GM19324 (cell line): ENCODE measurements at regions not wholly inside any gene's neighbourhood (a gene's known extent, or its start where the extent isn't known, plus 50 kb on each side); places are given as distances from the start of the nearest gene placed in this dataset.
"Not testable (repeated sequence)": the region's sequence is repeated elsewhere in the genome, so short reads cannot be mapped to it uniquely, and the experiment has no call there.

Experiments used
- ATAC-seq: cut with Tn5 transposase; IDR thresholded peaks from one replicate; pipeline ENCODE4 v1.9.1; 2021; ENCODE audit warnings: mild to moderate bottlenecking, moderate library complexity; ENCODE audit not compliant: unreplicated experiment, low FRiP score

- no peak for ATAC-seq
Observed at GRCh38 chr2:160721089-160722040, 227.8 kb upstream of the RBMS1 start.

- no peak for ATAC-seq
Observed at GRCh38 chr2:160726046-160726445, 232.4 kb upstream of the RBMS1 start.

DNA sequence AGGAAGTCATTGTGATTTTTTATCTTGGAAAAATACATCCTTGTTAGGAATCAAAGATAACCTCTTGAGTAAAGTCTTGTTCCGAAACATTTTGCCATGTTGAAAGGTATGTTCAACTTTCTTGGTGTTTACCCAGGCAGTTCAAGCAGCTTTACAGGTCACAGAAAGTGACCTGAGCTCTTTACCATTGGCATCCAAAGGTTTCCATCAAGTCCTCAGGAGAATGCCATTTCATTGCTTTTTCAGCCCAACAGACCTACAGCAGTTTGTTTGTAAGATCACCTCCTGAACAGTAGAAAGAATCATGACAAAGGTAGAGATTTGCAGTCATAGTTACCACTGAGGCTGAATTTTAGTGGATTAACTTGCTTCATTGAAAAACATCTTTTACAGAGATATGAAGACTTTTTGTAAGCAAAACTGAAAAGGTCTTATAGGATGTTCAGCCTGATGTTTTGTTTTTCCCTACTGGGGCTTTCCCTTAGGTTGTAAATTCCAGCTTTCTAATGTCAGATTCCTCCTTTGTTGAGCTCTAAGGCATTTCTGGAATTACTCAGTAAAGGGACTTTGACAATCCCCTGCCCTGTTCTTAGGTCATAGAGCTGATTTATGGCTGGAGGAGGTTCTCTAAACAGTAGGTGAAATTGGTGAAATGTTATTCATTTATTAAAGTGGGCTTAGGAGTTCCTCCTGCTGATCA lies 236.8 kb upstream of the RBMS1 start:
- no peak for ATAC-seq

- no peak for ATAC-seq
Observed at GRCh38 chr2:160731415-160731814, 237.8 kb upstream of the RBMS1 start.

DNA sequence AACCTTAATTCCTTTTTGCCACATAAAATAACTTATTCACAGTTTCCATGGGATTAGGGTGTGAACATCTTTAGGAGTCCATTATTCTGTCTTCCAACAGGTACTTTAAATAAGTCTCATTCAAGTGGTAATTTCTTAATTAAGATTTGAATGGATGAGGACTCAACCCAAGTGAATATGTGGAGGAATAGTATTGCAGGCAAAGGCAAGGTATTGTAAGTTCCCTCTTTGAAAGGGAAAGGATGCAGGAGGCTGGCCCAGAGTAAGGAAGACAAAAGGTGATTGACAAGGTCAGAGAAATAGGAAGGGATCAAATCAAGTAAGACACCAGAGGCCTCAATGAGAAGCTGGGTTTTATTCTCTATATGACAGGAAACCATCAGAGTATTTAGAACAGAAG lies 238.2 kb upstream of the RBMS1 start:
- no peak for ATAC-seq

DNA sequence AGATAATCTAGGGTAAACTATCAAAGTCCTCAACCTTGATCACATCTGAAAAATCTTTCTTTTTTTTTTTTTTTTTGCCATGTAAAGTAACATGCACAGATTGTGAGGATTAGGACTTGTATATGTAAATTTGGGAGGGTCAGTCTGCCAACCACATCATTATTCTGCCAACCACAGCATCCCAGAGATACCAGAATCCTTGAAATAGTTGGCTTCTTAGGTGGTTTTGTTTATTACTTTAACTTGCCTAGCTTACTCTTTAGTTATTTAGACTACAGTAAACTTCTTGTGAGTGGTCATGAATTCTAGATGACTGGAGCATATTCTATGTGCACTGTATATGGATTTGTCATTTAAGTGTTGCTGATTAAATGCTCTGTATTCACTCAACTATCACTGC lies 242.1 kb upstream of the RBMS1 start:
- ATAC-seq: no peak

DNA sequence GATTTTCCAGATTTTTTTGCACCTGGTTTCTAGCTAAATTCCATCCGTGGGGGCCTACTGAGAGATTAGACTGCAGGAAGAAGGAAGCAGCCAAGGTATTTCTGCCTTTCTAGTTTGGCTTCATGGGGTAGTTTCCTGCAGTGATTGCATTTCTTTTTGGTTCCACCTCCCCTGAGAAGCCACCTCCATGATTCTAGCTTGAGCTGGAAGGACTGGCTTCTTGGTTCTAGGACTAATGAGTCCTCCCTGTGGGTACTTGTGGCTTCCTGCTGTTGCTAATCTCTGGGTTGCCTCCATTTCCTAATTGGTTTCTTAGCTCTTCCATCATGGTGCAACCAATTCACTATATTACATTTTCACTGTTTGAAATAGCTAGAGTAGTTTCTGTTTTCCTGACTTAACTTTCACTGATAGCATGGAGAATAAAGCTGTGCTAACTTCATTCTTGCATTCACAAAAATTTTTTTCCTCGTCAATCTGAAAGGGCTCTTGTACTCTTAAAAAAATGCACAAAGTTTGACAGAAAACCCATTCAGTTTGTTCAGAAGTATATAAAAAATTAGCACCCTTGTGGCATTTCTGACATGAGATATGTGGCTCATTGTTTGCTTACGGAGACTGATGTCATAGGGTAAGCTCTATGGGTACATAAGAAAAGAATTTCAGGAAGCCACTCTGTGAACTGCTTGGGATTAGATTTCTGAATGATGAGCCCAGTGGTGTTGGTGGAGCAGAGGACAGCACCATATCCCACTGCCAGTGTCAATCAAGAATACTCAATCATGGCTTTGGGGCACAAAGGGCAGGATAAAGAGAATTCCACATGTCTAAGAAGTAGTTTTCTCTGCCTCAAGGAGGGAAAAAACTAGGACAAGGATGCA lies 242.8 kb upstream of the RBMS1 start:
- no peak for ATAC-seq

- ATAC-seq: no peak
Observed at GRCh38 chr2:160737247-160737646, 243.6 kb upstream of the RBMS1 start.

DNA sequence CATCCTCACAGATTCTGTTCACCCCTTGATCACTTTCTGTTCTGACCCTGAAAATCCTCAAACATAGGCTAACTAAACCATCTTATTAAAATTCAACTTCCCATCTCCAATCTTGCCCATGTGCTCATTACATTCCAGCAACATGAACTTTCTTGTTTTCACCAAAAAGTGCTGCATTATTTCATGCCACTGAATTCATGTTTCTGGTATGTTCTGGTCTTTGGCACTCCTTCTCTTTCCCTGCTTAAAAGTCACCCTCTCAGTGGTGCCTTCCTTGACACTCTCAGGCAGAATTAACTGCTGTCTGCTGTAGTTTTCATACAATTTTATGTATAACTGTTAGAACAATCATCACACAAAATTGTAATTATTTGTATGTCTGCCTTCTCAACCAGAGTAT lies 247.7 kb upstream of the RBMS1 start:
- no peak for ATAC-seq

- ATAC-seq: no peak
Observed at GRCh38 chr2:160741815-160742214, 248.2 kb upstream of the RBMS1 start.

DNA sequence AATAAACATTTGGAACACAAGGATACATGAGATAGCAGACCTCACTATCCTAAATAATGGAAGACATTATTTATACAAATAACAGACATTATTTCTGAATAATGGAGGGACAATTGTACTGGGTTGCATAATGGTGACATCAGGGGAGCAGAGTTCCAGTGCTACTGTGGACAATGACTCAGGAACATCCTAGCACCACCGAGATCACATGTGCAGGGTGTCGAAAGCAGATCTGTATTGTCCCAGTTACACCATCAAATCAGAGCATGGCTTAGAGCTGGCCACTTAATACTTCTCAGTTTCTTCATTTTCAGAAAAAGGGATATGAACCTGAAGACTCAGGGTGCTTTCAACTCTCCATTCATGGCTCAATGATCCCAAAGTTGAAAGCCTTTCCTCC lies 249.1 kb upstream of the RBMS1 start:
- no peak for ATAC-seq

DNA sequence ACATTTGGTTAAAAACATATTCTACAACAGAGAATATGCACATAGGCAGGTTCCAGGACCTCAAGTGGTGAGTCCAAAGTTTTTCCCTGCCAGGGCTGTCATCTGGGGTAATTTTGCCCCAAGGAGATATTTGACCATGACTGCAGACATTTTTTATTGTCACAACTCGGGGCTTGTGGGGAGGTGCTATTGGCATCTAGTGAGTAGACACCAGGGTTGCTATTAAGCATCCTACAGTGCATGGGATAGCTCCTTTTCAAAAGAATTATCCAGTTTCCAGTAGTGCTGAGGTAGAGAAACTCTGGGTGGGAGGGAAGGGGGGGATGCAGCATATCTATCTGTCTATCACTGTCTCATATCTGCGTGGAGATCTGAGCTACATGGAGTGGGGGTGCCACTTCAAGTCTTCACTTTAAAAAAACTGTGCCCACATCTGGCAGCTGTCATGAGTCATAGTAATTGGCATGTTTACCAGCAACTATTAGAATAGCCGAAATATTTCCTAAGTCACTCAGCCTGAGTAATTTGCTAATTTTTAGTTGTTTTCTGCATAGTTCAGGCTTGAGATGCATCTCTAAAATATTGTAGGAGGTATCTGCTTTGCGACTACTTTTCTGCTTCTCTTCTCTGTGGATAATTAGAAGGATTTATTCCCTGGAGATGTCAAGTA lies 254.0 kb upstream of the RBMS1 start:
- no peak for ATAC-seq

- ATAC-seq: no peak
Observed at GRCh38 chr2:160751021-160751420, 257.4 kb upstream of the RBMS1 start.

GRCh38 chr2:160752475-160753330 lies 259.1 kb upstream of the RBMS1 start:
- no peak for ATAC-seq

DNA sequence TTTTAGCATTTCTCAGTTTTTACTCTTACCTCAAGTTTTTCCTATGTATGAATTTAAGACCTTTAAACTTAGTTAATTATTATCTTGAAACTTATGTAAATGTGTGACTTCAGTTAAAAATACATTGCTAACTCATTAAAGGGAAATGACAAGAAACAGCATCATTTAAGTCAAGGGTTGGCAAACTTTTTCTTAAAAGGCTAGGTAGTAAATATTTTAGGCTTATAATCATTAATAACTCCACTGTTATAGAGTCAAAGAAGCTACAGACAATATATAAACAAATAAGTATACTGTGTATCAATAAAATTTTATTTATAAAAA lies 259.7 kb upstream of the RBMS1 start:
- ATAC-seq: no peak

DNA sequence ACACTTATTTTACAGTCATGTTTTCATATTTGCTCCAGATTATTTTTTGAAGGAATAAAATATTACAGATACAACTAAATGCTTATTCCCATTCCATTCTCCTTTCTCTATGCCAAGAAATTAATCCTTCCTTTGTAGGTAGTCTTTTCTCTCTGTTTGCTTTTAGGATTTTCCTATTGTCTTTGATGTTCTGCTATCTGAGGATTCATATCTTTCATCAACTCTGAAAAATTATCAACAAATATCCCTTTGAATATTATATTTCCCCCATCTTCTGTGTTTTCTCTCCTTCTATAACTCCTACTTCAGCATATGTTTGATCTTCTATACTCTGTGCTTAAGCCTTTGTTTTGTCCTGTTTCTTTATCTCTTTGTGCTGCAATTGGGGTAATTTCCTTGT lies 260.4 kb upstream of the RBMS1 start:
- no peak for ATAC-seq

GRCh38 chr2:160756481-160756880 lies 262.9 kb upstream of the RBMS1 start:
- ATAC-seq: no peak

DNA sequence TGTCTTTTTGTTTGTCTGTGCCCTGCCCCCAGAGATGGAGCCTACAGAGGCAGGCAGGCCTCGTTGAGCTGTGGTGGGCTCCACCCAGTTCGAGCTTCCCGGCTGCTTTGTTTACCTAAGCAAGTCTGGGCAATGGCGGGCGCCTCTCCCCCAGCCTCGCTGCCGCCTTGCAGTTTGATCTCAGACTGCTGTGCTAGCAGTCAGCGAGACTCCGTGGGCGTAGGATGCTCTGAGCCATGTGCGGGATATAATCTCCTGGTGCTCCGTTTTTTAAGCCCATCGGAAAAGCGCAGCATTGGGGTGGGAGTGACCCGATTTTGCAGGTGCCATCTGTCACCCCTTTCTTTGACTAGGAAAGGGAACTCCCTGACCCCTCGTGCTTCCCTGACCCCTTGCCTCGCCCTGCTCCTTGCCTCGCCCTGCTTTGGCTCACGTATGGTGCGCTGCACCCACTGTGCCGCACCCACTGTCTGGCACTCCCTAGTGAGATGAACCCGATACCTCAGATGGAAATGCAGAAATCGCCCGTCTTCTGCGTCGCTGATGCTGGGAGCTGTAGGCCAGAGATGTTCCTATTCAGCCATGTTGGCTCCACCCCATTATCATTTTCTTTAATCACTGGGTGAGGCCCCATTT lies 269.0 kb upstream of the RBMS1 start:
- not testable (repeated sequence) for ATAC-seq

GRCh38 chr2:160783474-160783873 lies 289.9 kb upstream of the RBMS1 start:
- no peak for ATAC-seq
